AG04450 (cell line): ENCODE measurements at regions not wholly inside any gene's neighbourhood (a gene's known extent, or its start where the extent isn't known, plus 50 kb on each side); places are given as distances from the start of the nearest gene placed in this dataset.

Source experiments
- CTCF ChIA-PET: fragments of 300-600, 350-600 bp; formaldehyde crosslinking; extraction: SDS; loops from one replicate; lab custom pipeline; 2022; ENCODE audit warnings: antibody characterized with exemption, inconsistent platforms; lab: Charles Lee
- POLR2A ChIA-PET: fragments of 350-600 bp; formaldehyde crosslinking; extraction: SDS; loops from one replicate; lab custom pipeline; 2021; ENCODE audit warnings: antibody characterized with exemption, inconsistent platforms; lab: Yijun Ruan, JAX
- DNase-seq: peaks from one replicate; pipeline ENCODE4 v3.0.0-alpha.2; 2011; ENCODE audit warnings: low read depth, low spot score
- H3K27ac ChIP-seq: one replicate; pipeline ENCODE4 v1.5.1; 2012; ENCODE audit warnings: low read depth, low read length, control low read depth
- H3K27me3 ChIP-seq: one replicate; pipeline ENCODE4 v1.6.0; 2012; ENCODE audit warnings: low read length; ENCODE audit not compliant: control insufficient read depth, insufficient read depth
- H3K4me3 ChIP-seq: 2 replicates; pipeline ENCODE4 v1.5.1; 2011; ENCODE audit warnings: mild to moderate bottlenecking, low read depth, low read length, control low read depth
- H3K9me3 ChIP-seq: 2 replicates; pipeline ENCODE4 v1.5.1; 2012; ENCODE audit warnings: low read length; ENCODE audit not compliant: control insufficient read depth, insufficient read depth
- CTCF ChIP-seq: IDR thresholded peaks from 2 replicates; pipeline ENCODE4 v1.5.1; 2011; ENCODE audit warnings: low read depth, low read length, control low read depth, inconsistent platforms

- CTCF ChIA-PET, result no interaction called here
- no peak overlapping the region for H3K4me3 ChIP-seq
- TF ChIP-seq CTCF, result no peak
Measured at GRCh38 chr1:115184951-115185331, 95.6 kb upstream of the TSPAN2 start.

GRCh38 chr1:115184260-115184950 is 95.1 kb upstream of the TSPAN2 start:
- H3K9me3 ChIP-seq, result no peaks in the 10 kb centered on the region
- DNase-seq, result no peak
- no peak for TF ChIP-seq CTCF
- no peak overlapping the region for H3K4me3 ChIP-seq
- ChIA-PET POLR2A (no interaction called here), CTCF (interaction anchor here (1.0 to 1.5 kb wide), 3 partner anchors 10 to 50 kb away, joined by 3 to 7 read pairs (median 3); no protein-coding TSS in a partner anchor)
- no peaks in the 10 kb centered on the region for H3K27me3 ChIP-seq
- peak overlapping the region; percentile 11 for H3K27ac ChIP-seq

More at GRCh38 chr1:115184951-115185331, 95.6 kb upstream of the TSPAN2 start:
- no peaks in the 10 kb centered on the region for H3K27me3 ChIP-seq
- H3K27ac ChIP-seq, result no peak overlapping the region
- no peak for DNase-seq
- POLR2A ChIA-PET, result no interaction called here
- no peaks in the 10 kb centered on the region for H3K9me3 ChIP-seq

- DNase-seq, result no peak
- ChIA-PET POLR2A (interaction anchor here (0.6 to 0.7 kb wide), 2 partner anchors 11 to 1151 kb away, joined by 3 to 4 read pairs; no protein-coding TSS in a partner anchor), CTCF (interaction anchor here (1.0 to 1.5 kb wide), 3 partner anchors 10 to 49 kb away, joined by 3 to 7 read pairs (median 3); no protein-coding TSS in a partner anchor)
- Histone ChIP-seq H3K9me3 (no peaks in the 10 kb centered on the region; the same call in 1 of the 2 replicates), H3K27ac (no peak overlapping the region), H3K4me3 (no peak overlapping the region), H3K27me3 (no peaks in the 10 kb centered on the region)
- TF ChIP-seq CTCF, result no peak
Measured at GRCh38 chr1:115183721-115184259, 94.5 kb upstream of the TSPAN2 start.

GRCh38 chr1:115183158-115183557 is 93.9 kb upstream of the TSPAN2 start:
- no peak overlapping the region for H3K4me3 ChIP-seq
- ChIA-PET POLR2A (interaction anchor here (0.6 to 0.7 kb wide), 2 partner anchors 10 to 1151 kb away, joined by 3 to 4 read pairs; no protein-coding TSS in a partner anchor), CTCF (interaction anchor here (1.1 to 1.5 kb wide), 2 partner anchors 9 to 40 kb away, joined by 3 to 7 read pairs; no protein-coding TSS in a partner anchor)
- DNase-seq, result no peak
- no peak for TF ChIP-seq CTCF
- H3K9me3 ChIP-seq, result no peaks in the 10 kb centered on the region; the same call in 1 of the 2 replicates
- no peak overlapping the region for H3K27ac ChIP-seq
- H3K27me3 ChIP-seq, result no peaks in the 10 kb centered on the region
